Gastrocnemius medialis (tissue), 4 donors: ENCODE measurements at regions not wholly inside any gene's neighbourhood (a gene's known extent, or its start where the extent isn't known, plus 50 kb on each side); places are given as distances from the start of the nearest gene placed in this dataset.

ENCODE experiments used
- ATAC-seq, 2 donors: fragments of 150-250 bp; one replicate each; pipeline ENCODE4 v1.9.1; 2016
- DNase-seq, 2 donors: peaks; one replicate each; pipeline ENCODE4 v3.0.0-alpha.2; 2019
- H3K27ac ChIP-seq, 4 donors: fragments of 200-600 bp; sonication (generic); 1 replicate in 1 of 4; 2 replicates in 3 of 4; pipeline ENCODE4 v1.5.1; 2016 to 2018; ENCODE audit warnings: mild to moderate bottlenecking in 2 of 4, moderate library complexity in 1 of 4
- H3K27me3 ChIP-seq, 3 donors: fragments of 200-600 bp; sonication (generic) in 2 of 3; 1 replicate in 1 of 3; 2 replicates in 2 of 3; pipeline versions ENCODE4 v1.5.1 to v1.6.0; 2016 to 2019; ENCODE audit warnings: mild to moderate bottlenecking in 1 of 3, moderate library complexity in 1 of 3
- H3K36me3 ChIP-seq, 2 donors: fragments of 200-600 bp; sonication (generic) in 1 of 2; one replicate each; pipeline ENCODE4 v1.5.1; 2017 to 2018
- H3K4me1 ChIP-seq, 2 donors: fragments of 200-600 bp; sonication (generic) in 1 of 2; one replicate each; pipeline ENCODE4 v1.5.1; 2016 to 2017; ENCODE audit warnings: mild to moderate bottlenecking in 2 of 2
- H3K4me3 ChIP-seq, 4 donors: fragments of 200-600 bp; sonication (generic) in 3 of 4; 1 replicate in 1 of 4; 2 replicates in 3 of 4; pipeline ENCODE4 v1.5.1; 2016 to 2019; ENCODE audit warnings: mild to moderate bottlenecking in 2 of 4
- H3K9me3 ChIP-seq, 3 donors: fragments of 200-600 bp; sonication (generic) in 2 of 3; 1 replicate in 1 of 3; 2 replicates in 2 of 3; pipeline ENCODE4 v1.5.1; 2016 to 2019
- CTCF ChIP-seq, 5 experiments: fragments of 450-650 bp in 3 of 5; fragments of 200-600 bp in 2 of 5; sonication (generic) in 2 of 5; IDR thresholded peaks in 4 of 5; conservative IDR thresholded peaks in 1 of 5; 1 replicate in 4 of 5; 2 replicates in 1 of 5; pipeline ENCODE4 v1.5.1; 2016 to 2019; ENCODE audit warnings: antibody characterized with exemption in 5 of 5, mild to moderate bottlenecking in 3 of 5, moderate library complexity in 3 of 5
- POLR2A ChIP-seq, 2 donors: fragments of 450-650 bp; IDR thresholded peaks; one replicate each; pipeline ENCODE4 v1.6.1; 2017; ENCODE audit warnings: antibody characterized with exemption in 2 of 2, mild to moderate bottlenecking in 2 of 2, moderate library complexity in 2 of 2
- in situ Hi-C, 4 donors: fragments of 200-750 bp; cut with MboI; loops; one replicate each; pipeline versions ENCODE4 v1.15.0 to v1.8.0; 2017; ENCODE audit warnings: low sequenced_read_pairs in 4 of 4
- intact Hi-C: fragments of 100-400 bp; cut with DNase I; formaldehyde crosslinking; loops from one replicate; pipeline ENCODE4 v1.15.1; 2023; ENCODE audit warnings: low total_unique reads

- no peaks in the 10 kb centered on the region for H3K9me3 ChIP-seq
- no peak overlapping the region for H3K4me3 ChIP-seq
- ATAC-seq (no peak), DNase-seq (no peak)
- H3K4me1 ChIP-seq = no peaks in the 10 kb centered on the region
- no peaks in the 10 kb centered on the region for H3K36me3 ChIP-seq
- in situ Hi-C loops = no loop called here
- intact Hi-C loops = no loop called here
- TF ChIP-seq CTCF (IDR thresholded peaks at IDR 0.05 in 4 of 5, conservative IDR thresholded peaks at IDR 0.05 in 1 of 5) = no peak
- TF ChIP-seq POLR2A (IDR thresholded peaks at IDR 0.05) = no peak
- no peaks in the 10 kb centered on the region for H3K27me3 ChIP-seq
- H3K27ac ChIP-seq = no peak overlapping the region
Measured at GRCh38 chr15:95097361-95097760, 866.0 kb downstream of the MCTP2 start.

- no peak for TF ChIP-seq CTCF (IDR thresholded peaks at IDR 0.05 in 4 of 5, conservative IDR thresholded peaks at IDR 0.05 in 1 of 5)
- Histone ChIP-seq H3K4me1 (no peaks in the 10 kb centered on the region), H3K27me3 (no peaks in the 10 kb centered on the region), H3K4me3 (no peak overlapping the region), H3K36me3 (no peaks in the 10 kb centered on the region), H3K27ac (no peak overlapping the region), H3K9me3 (no peaks in the 10 kb centered on the region)
- intact Hi-C loops (no loop called here), in situ Hi-C loops (no loop called here)
- ATAC-seq = no peak
- no peak for DNase-seq
Measured at GRCh38 chr15:95105229-95105628, 873.9 kb downstream of the MCTP2 start.

GRCh38 chr15:95106801-95107200 is 875.4 kb downstream of the MCTP2 start:
- intact Hi-C loops = no loop called here
- Histone ChIP-seq H3K36me3 (no peaks in the 10 kb centered on the region), H3K9me3 (no peaks in the 10 kb centered on the region), H3K4me1 (no peaks in the 10 kb centered on the region), H3K27me3 (no peaks in the 10 kb centered on the region), H3K4me3 (no peak overlapping the region), H3K27ac (no peak overlapping the region)
- TF ChIP-seq CTCF (IDR thresholded peaks at IDR 0.05 in 4 of 5, conservative IDR thresholded peaks at IDR 0.05 in 1 of 5) = no peak
- TF ChIP-seq POLR2A (IDR thresholded peaks at IDR 0.05) = no peak
- in situ Hi-C loops = no loop called here
- ATAC-seq = no peak
- no peak for DNase-seq

GRCh38 chr15:95108673-95109072 is 877.3 kb downstream of the MCTP2 start:
- TF ChIP-seq POLR2A (IDR thresholded peaks at IDR 0.05) (no peak), CTCF (IDR thresholded peaks at IDR 0.05 in 4 of 5, conservative IDR thresholded peaks at IDR 0.05 in 1 of 5) (no peak)
- no peaks in the 10 kb centered on the region for H3K36me3 ChIP-seq
- intact Hi-C loops = no loop called here
- DNase-seq = no peak
- no peak for ATAC-seq
- H3K27me3 ChIP-seq = no peaks in the 10 kb centered on the region
- in situ Hi-C loops = no loop called here
- H3K9me3 ChIP-seq = no peaks in the 10 kb centered on the region
- H3K4me1 ChIP-seq = no peaks in the 10 kb centered on the region
- H3K4me3 ChIP-seq = no peak overlapping the region
- no peak overlapping the region for H3K27ac ChIP-seq

GRCh38 chr15:95111969-95112368 is 880.6 kb downstream of the MCTP2 start:
- H3K9me3 ChIP-seq = no peaks in the 10 kb centered on the region
- H3K4me3 ChIP-seq = no peak overlapping the region
- no peaks in the 10 kb centered on the region for H3K27me3 ChIP-seq
- in situ Hi-C loops = no loop called here
- no peaks in the 10 kb centered on the region for H3K4me1 ChIP-seq
- no peak for TF ChIP-seq CTCF (IDR thresholded peaks at IDR 0.05 in 4 of 5, conservative IDR thresholded peaks at IDR 0.05 in 1 of 5)
- TF ChIP-seq POLR2A (IDR thresholded peaks at IDR 0.05) = no peak
- no peak for DNase-seq
- ATAC-seq = no peak
- intact Hi-C loops = no loop called here
- no peaks in the 10 kb centered on the region for H3K36me3 ChIP-seq
- no peak overlapping the region for H3K27ac ChIP-seq
